ENCODE measurements at regions not wholly inside any gene's neighbourhood (a gene's known extent, or its start where the extent isn't known, plus 50 kb on each side); places are given as distances from the start of the nearest gene placed in this dataset.

DNA sequence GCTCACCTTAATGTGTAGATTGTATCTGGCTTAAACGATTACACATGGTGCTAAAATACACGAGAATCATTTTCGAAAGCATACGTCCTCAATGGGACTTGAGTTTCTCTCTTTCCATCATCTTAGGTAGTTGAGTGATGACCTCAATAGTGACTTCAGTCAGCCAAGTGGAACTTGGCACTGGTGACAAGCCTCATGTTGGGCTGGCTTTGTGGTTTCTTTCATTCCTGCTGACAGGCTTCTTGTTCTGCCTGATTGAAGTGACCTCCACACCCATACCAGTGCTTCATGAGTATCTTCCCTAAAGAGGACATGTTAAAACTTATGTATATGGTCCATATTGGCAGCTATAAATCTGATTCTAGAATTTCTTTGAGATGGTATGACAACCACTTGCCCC lies 159.1 kb upstream of the WDR1 start:
- no peaks in the 10 kb centered on the region for H4K20me1 ChIP-seq (ENCODE audit: insufficient read depth, low read length)
- H3K27me3 ChIP-seq (replicated peaks; ENCODE audit: insufficient read depth, low read length): no peaks in the 10 kb centered on the region
- no peaks in the 10 kb centered on the region for H3K9me2 ChIP-seq (replicated peaks; ENCODE audit: insufficient read depth, low read length)
- TF ChIP-seq, protein P1, sequence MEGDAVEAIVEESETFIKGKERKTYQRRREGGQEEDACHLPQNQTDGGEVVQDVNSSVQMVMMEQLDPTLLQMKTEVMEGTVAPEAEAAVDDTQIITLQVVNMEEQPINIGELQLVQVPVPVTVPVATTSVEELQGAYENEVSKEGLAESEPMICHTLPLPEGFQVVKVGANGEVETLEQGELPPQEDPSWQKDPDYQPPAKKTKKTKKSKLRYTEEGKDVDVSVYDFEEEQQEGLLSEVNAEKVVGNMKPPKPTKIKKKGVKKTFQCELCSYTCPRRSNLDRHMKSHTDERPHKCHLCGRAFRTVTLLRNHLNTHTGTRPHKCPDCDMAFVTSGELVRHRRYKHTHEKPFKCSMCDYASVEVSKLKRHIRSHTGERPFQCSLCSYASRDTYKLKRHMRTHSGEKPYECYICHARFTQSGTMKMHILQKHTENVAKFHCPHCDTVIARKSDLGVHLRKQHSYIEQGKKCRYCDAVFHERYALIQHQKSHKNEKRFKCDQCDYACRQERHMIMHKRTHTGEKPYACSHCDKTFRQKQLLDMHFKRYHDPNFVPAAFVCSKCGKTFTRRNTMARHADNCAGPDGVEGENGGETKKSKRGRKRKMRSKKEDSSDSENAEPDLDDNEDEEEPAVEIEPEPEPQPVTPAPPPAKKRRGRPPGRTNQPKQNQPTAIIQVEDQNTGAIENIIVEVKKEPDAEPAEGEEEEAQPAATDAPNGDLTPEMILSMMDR (IDR thresholded peaks at IDR 0.05; ENCODE audit: low read length): no peak
- TF ChIP-seq EZH2 (optimal IDR thresholded peaks at IDR 0.05; ENCODE audit: low read depth, low read length): no peak
- no peak for TF ChIP-seq EZH2phosphoT487 (IDR thresholded peaks at IDR 0.05; ENCODE audit: low read length)
- no peak overlapping the region for H3K4me2 ChIP-seq (ENCODE audit: low read depth, low read length)
- H3K9me3 ChIP-seq (replicated peaks; ENCODE audit: insufficient read depth, low read length): no peaks in the 10 kb centered on the region
- H3K79me2 ChIP-seq (ENCODE audit: low read length): no peaks in the 10 kb centered on the region
- DNase-seq: no peak
- no peak overlapping the region for H2AFZ ChIP-seq (ENCODE audit: low read length)
- no peak overlapping the region for H3K4me3 ChIP-seq (ENCODE audit: low read length)
- H3F3A ChIP-seq (ENCODE audit: insufficient read depth, low read length): no peaks in the 10 kb centered on the region
- H3K9ac ChIP-seq (ENCODE audit: low read length): no peak overlapping the region
- no peak overlapping the region for H3K27ac ChIP-seq (ENCODE audit: low read length)
- no peaks in the 10 kb centered on the region for H3K36me3 ChIP-seq (replicated peaks; ENCODE audit: insufficient read depth, low read length)
- H3K4me1 ChIP-seq (ENCODE audit: low read length): no peaks in the 10 kb centered on the region

DNA sequence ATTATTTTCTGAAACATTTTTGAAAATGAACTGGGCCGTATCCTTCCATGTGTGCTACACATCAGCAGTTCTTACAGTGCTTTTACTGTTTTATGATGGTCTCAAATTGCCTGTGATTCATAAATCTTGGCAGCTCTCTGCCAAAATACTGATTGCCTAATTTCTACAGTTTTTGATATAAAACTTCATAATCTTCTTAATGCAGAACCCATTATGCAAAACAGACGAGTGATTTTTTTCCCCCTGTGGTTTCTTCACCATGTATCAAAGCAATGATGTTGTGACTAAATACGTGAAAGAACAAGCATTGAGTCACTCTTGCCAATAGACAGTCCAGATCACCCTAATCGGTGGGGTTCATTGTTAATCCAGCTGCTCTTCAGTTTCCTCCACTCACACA lies 156.4 kb upstream of the WDR1 start:
- no peaks in the 10 kb centered on the region for H3K79me2 ChIP-seq (ENCODE audit: low read length)
- H3K9ac ChIP-seq (ENCODE audit: low read length): no peak overlapping the region
- no peaks in the 10 kb centered on the region for H3F3A ChIP-seq (ENCODE audit: insufficient read depth, low read length)
- no peaks in the 10 kb centered on the region for H4K20me1 ChIP-seq (ENCODE audit: insufficient read depth, low read length)
- no peaks in the 10 kb centered on the region for H3K27me3 ChIP-seq (replicated peaks; ENCODE audit: insufficient read depth, low read length)
- no peak for DNase-seq
- no peak overlapping the region for H3K4me2 ChIP-seq (ENCODE audit: low read depth, low read length)
- H2AFZ ChIP-seq (ENCODE audit: low read length): no peak overlapping the region
- no peaks in the 10 kb centered on the region for H3K9me3 ChIP-seq (replicated peaks; ENCODE audit: insufficient read depth, low read length)
- no peaks in the 10 kb centered on the region for H3K4me1 ChIP-seq (ENCODE audit: low read length)
- no peak overlapping the region for H3K27ac ChIP-seq (ENCODE audit: low read length)
- H3K9me2 ChIP-seq (replicated peaks; ENCODE audit: insufficient read depth, low read length): no peaks in the 10 kb centered on the region
- TF ChIP-seq EZH2phosphoT487 (IDR thresholded peaks at IDR 0.05; ENCODE audit: low read length): no peak
- TF ChIP-seq, protein P1 (IDR thresholded peaks at IDR 0.05; ENCODE audit: low read length): no peak
- no peak for TF ChIP-seq EZH2 (optimal IDR thresholded peaks at IDR 0.05; ENCODE audit: low read depth, low read length)
- H3K36me3 ChIP-seq (replicated peaks; ENCODE audit: insufficient read depth, low read length): no peaks in the 10 kb centered on the region
- H3K4me3 ChIP-seq (ENCODE audit: low read length): no peak overlapping the region

DNA sequence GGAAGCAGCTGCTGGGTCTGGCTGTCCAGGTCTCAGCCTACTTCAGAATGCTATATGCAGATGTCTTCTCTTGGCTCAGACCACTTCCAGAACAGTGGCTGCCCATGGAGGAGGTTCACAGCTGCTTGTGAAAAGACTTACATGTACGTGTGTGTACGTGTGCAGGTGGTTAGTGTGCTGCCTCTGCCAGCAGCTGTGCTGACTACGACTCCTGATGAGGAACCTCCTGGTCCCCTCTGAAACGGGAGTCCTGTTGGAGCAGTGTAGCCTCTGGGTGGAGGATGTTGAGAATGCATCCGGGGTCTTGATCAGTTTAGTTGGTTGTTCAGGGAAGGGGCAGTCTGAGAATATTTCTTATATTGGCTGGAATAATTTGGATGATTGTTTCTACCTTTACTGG lies 155.9 kb upstream of the WDR1 start:
- Histone ChIP-seq H2AFZ (ENCODE audit: low read length) (no peak overlapping the region), H3K4me3 (ENCODE audit: low read length) (no peak overlapping the region), H3K4me2 (ENCODE audit: low read depth, low read length) (no peak overlapping the region), H3K79me2 (ENCODE audit: low read length) (no peaks in the 10 kb centered on the region), H3K9ac (ENCODE audit: low read length) (no peak overlapping the region), H3K27me3 (replicated peaks; ENCODE audit: insufficient read depth, low read length) (no peaks in the 10 kb centered on the region), H3K4me1 (ENCODE audit: low read length) (no peaks in the 10 kb centered on the region), H3F3A (ENCODE audit: insufficient read depth, low read length) (no peaks in the 10 kb centered on the region), H3K27ac (ENCODE audit: low read length) (no peak overlapping the region), H3K9me2 (replicated peaks; ENCODE audit: insufficient read depth, low read length) (no peaks in the 10 kb centered on the region), H4K20me1 (ENCODE audit: insufficient read depth, low read length) (no peaks in the 10 kb centered on the region), H3K36me3 (replicated peaks; ENCODE audit: insufficient read depth, low read length) (no peaks in the 10 kb centered on the region), H3K9me3 (replicated peaks; ENCODE audit: insufficient read depth, low read length) (no peaks in the 10 kb centered on the region)
- no peak for DNase-seq
- no peak for TF ChIP-seq EZH2 (optimal IDR thresholded peaks at IDR 0.05; ENCODE audit: low read depth, low read length)
- TF ChIP-seq, protein P1 (IDR thresholded peaks at IDR 0.05; ENCODE audit: low read length): no peak
- no peak for TF ChIP-seq EZH2phosphoT487 (IDR thresholded peaks at IDR 0.05; ENCODE audit: low read length)
